Liver (tissue), 8 donors: ENCODE measurements at regions not wholly inside any gene's neighbourhood (a gene's known extent, or its start where the extent isn't known, plus 50 kb on each side); places are given as distances from the start of the nearest gene placed in this dataset.

ENCODE experiments used
- DNase-seq: peaks from one replicate; pipeline ENCODE4 v3.0.0-alpha.2; 2017; ENCODE audit warnings: low spot score
- H3K27ac ChIP-seq, 2 donors: one replicate each; pipeline ENCODE4 v1.7.0; 2013; ENCODE audit warnings: inconsistent platforms in 2 of 2, low read length in 2 of 2, control low read depth in 1 of 2, low read depth in 1 of 2, mild to moderate bottlenecking in 1 of 2
- H3K27me3 ChIP-seq, 4 donors: one replicate each; pipeline versions ENCODE4 v1.6.1 to v1.7.0; 2013; ENCODE audit warnings: low read length in 3 of 4, inconsistent platforms in 1 of 4, mild to moderate bottlenecking in 1 of 4, moderate library complexity in 1 of 4; ENCODE audit not compliant: control insufficient read depth in 4 of 4, insufficient read depth in 4 of 4
- H3K36me3 ChIP-seq, 4 donors: one replicate each; pipeline versions ENCODE4 v1.6.1 to v1.7.0; 2013; ENCODE audit warnings: low read length in 3 of 4, mild to moderate bottlenecking in 3 of 4, low read depth in 1 of 4, moderate library complexity in 1 of 4; ENCODE audit not compliant: control insufficient read depth in 4 of 4, insufficient read depth in 3 of 4
- H3K4me1 ChIP-seq, 4 donors: one replicate each; pipeline versions ENCODE4 v1.6.1 to v1.7.0; 2013; ENCODE audit warnings: low read length in 3 of 4, mild to moderate bottlenecking in 3 of 4, moderate library complexity in 1 of 4; ENCODE audit not compliant: control insufficient read depth in 4 of 4, insufficient read depth in 4 of 4
- H3K4me3 ChIP-seq, 3 donors: one replicate each; pipeline versions ENCODE4 v1.6.1 to v1.7.0; 2013; ENCODE audit warnings: low read length in 3 of 3, control low read depth in 1 of 3, low read depth in 1 of 3, mild to moderate bottlenecking in 1 of 3
- H3K9ac ChIP-seq, 2 donors: one replicate each; pipeline ENCODE4 v1.7.0; 2013; ENCODE audit warnings: low read length in 2 of 2, mild to moderate bottlenecking in 2 of 2, moderate library complexity in 2 of 2, control low read depth in 1 of 2, low read depth in 1 of 2
- H3K9me3 ChIP-seq, 4 donors: one replicate each; pipeline versions ENCODE4 v1.6.1 to v1.7.0; 2013; ENCODE audit warnings: low read length in 3 of 4; ENCODE audit not compliant: control insufficient read depth in 4 of 4
- ATF3 ChIP-seq: IDR thresholded peaks from 2 replicates; pipeline ENCODE4 v1.6.1; 2016; ENCODE audit warnings: antibody characterized with exemption
- CTCF ChIP-seq: fragments of 150-350 bp; IDR thresholded peaks from 2 replicates; pipeline ENCODE4 v1.5.1; 2017; ENCODE audit warnings: improper control_type of control experiment, low read depth, low read length; ENCODE audit not compliant: missing input control
- EGR1 ChIP-seq, 2 donors: IDR thresholded peaks; 2 replicates each; pipeline ENCODE4 v1.6.1; 2016 to 2018; ENCODE audit warnings: antibody characterized with exemption in 2 of 2, low read depth in 2 of 2
- FOXA1 ChIP-seq: IDR thresholded peaks from 2 replicates; pipeline ENCODE4 v1.6.1; 2016; ENCODE audit warnings: antibody characterized with exemption
- FOXA2 ChIP-seq: IDR thresholded peaks from 2 replicates; pipeline ENCODE4 v1.6.1; 2016; ENCODE audit warnings: antibody characterized with exemption
- GABPA ChIP-seq, 2 donors: IDR thresholded peaks in 1 of 2; conservative IDR thresholded peaks in 1 of 2; 2 replicates each; pipeline ENCODE4 v1.6.1; 2016; ENCODE audit warnings: antibody characterized with exemption in 2 of 2, mild to moderate bottlenecking in 1 of 2, moderate library complexity in 1 of 2
- HNF4A ChIP-seq, 2 donors: conservative IDR thresholded peaks; 2 replicates each; pipeline ENCODE4 v1.6.1; 2016; ENCODE audit warnings: antibody characterized with exemption in 2 of 2, mild to moderate bottlenecking in 2 of 2
- HNF4G ChIP-seq: IDR thresholded peaks from 2 replicates; pipeline ENCODE4 v1.6.1; 2016; ENCODE audit warnings: antibody characterized with exemption
- JUND ChIP-seq, 2 donors: IDR thresholded peaks; 2 replicates each; pipeline ENCODE4 v1.6.1; 2016; ENCODE audit warnings: antibody characterized with exemption in 2 of 2
- MAX ChIP-seq: IDR thresholded peaks from 2 replicates; pipeline ENCODE4 v1.6.1; 2016; ENCODE audit warnings: antibody characterized with exemption
- NR2F2 ChIP-seq: IDR thresholded peaks from 2 replicates; pipeline ENCODE4 v1.6.1; 2016; ENCODE audit warnings: antibody characterized with exemption
- RXRA ChIP-seq, 2 donors: IDR thresholded peaks; 2 replicates each; pipeline ENCODE4 v1.6.1; 2017 to 2018; ENCODE audit warnings: antibody characterized with exemption in 2 of 2, mild to moderate bottlenecking in 1 of 2
- SP1 ChIP-seq: IDR thresholded peaks from 2 replicates; pipeline ENCODE4 v1.6.1; 2018; ENCODE audit warnings: antibody characterized with exemption, mild to moderate bottlenecking
- TAF1 ChIP-seq: conservative IDR thresholded peaks from 2 replicates; pipeline ENCODE4 v1.6.1; 2016; ENCODE audit warnings: antibody characterized with exemption, mild to moderate bottlenecking
- YY1 ChIP-seq: IDR thresholded peaks from 2 replicates; pipeline ENCODE4 v1.6.1; 2016; ENCODE audit warnings: antibody characterized with exemption, mild to moderate bottlenecking
- WGBS: extraction: QIAGEN DNeasy Blood & Tissue Kit; methylation state at CpG from one replicate; pipeline ENCODE4 v1.1.7; 2013; 5-methylcytosine and 5-hydroxymethylcytosine counted together
- TF ChIP-seq, protein P1 (sequence below): IDR thresholded peaks from 2 replicates; pipeline ENCODE4 v1.6.1; 2016; ENCODE audit warnings: antibody characterized with exemption
- donor health status: healthy.
- donor health status: healthy.
- donor health status: healthy.
- donor health status: healthy.
- donor health status: healthy.

DNA sequence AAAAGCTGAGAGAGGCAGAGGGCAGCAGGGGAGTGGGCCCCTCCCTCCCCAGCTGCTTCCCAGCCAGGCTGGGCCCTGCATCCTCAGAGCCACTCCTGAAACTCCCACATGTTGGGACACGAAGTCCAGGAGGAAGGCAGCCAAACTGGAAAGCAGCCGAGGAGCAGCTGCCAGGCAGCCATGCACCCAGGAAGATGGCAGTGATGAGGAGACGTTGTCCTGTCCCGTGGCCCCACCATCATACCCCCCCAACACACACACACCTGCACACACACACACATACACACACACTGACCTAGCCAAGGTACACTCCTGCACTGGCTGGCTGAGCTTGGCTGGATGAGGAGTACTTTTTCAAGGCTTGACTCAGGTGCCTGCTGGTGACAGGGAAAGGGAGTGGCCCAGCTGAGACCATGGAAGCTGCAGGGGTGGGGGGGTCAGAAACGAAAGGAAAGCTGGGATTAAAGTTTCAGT, 106.0 kb downstream of the CYP26B1 start:
- TF ChIP-seq GABPA (IDR thresholded peaks at IDR 0.05 in 1 of 2, conservative IDR thresholded peaks at IDR 0.05 in 1 of 2) (no peak), YY1 (no peak), HNF4G (no peak), NR2F2 (no peak), MAX (no peak), SP1 (no peak), FOXA1 (no peak), FOXA2 (no peak), EGR1 (IDR thresholded peaks at IDR 0.05; ENCODE audit: low read depth in 2 of 2) (no peak), TAF1 (no peak), RXRA (IDR thresholded peaks at IDR 0.05) (no peak), ATF3 (no peak)
- DNase-seq, result no peak
- WGBS, result 46% methylated on average over 5 of the region's 5 CpGs

DNA sequence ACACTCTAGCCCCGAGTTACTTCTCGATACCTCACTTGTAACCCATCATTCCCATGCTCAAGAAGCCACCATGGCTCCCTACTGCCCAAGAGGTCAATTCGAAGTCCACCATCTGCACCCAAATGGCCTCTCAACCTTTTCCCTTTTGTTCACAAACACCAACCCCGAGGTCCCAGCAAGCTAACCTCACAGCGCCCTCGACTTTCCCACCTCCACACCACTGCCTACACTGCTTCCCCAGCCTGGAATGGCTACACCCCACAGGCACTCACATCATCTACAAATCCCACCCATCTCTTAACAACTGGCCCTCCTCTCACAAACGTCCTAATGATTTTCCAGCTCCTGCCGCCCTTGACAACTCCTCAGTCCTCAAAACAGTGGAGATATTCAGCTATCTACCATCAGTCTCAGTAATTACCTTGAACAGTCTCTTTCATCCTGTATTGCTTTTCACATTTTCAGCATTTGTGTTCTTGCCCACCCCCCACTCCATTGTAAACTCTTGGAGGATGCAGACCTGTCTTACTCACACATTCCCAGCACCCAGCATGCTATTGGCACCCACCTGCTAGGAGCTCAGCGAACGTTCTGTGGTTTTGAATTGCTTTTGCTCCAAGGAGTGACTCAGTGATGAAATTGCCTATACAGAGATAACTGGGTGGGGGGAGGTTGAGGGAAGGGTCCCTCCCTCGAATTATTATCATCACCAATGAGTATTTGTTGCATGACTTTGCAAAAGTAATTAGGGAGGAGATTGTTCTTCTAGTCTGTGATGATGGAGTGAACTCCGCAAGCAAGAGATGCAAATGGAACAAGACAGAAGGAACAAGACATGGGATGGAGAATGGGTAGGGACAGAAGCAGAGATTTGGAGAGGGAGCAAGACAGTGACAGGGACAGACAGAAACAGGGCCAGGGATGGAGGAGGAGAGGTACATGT, 106.8 kb downstream of the CYP26B1 start:
- H3K27ac ChIP-seq, result no peak overlapping the region
- no peaks in the 10 kb centered on the region for H3K36me3 ChIP-seq
- no peak for DNase-seq
- no peak for TF ChIP-seq ATF3
- TF ChIP-seq JUND (IDR thresholded peaks at IDR 0.05), result no peak
- no peak for TF ChIP-seq YY1
- TF ChIP-seq, protein P1, sequence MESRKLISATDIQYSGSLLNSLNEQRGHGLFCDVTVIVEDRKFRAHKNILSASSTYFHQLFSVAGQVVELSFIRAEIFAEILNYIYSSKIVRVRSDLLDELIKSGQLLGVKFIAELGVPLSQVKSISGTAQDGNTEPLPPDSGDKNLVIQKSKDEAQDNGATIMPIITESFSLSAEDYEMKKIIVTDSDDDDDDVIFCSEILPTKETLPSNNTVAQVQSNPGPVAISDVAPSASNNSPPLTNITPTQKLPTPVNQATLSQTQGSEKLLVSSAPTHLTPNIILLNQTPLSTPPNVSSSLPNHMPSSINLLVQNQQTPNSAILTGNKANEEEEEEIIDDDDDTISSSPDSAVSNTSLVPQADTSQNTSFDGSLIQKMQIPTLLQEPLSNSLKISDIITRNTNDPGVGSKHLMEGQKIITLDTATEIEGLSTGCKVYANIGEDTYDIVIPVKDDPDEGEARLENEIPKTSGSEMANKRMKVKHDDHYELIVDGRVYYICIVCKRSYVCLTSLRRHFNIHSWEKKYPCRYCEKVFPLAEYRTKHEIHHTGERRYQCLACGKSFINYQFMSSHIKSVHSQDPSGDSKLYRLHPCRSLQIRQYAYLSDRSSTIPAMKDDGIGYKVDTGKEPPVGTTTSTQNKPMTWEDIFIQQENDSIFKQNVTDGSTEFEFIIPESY, result no peak
- no peak for TF ChIP-seq FOXA2
- no peak for TF ChIP-seq GABPA (IDR thresholded peaks at IDR 0.05 in 1 of 2, conservative IDR thresholded peaks at IDR 0.05 in 1 of 2)
- TF ChIP-seq SP1, result no peak
- no peak for TF ChIP-seq MAX
- no peak for TF ChIP-seq FOXA1
- TF ChIP-seq CTCF, result no peak
- no peak for TF ChIP-seq HNF4A (conservative IDR thresholded peaks at IDR 0.05)
- TF ChIP-seq EGR1 (IDR thresholded peaks at IDR 0.05; ENCODE audit: low read depth in 2 of 2), result no peak
- no peak for TF ChIP-seq HNF4G
- no peaks in the 10 kb centered on the region for H3K27me3 ChIP-seq
- no peak overlapping the region for H3K4me3 ChIP-seq
- H3K9me3 ChIP-seq, result peaks cover 0 to 12% (median 6%) of the 10 kb centered on the region in 4 donors
- H3K4me1 ChIP-seq, result no peaks in the 10 kb centered on the region
- WGBS, result 69% methylated on average over 12 of the region's 12 CpGs
- no peak overlapping the region for H3K9ac ChIP-seq

More for the DNA sequence above, 106.0 kb downstream of the CYP26B1 start:
- peaks cover 0 to 12% (median 6%) of the 10 kb centered on the region in 4 donors for H3K9me3 ChIP-seq
- no peak overlapping the region for H3K4me3 ChIP-seq
- no peaks in the 10 kb centered on the region for H3K27me3 ChIP-seq
- H3K27ac ChIP-seq, result no peak overlapping the region
- no peaks in the 10 kb centered on the region for H3K4me1 ChIP-seq
- H3K36me3 ChIP-seq, result no peaks in the 10 kb centered on the region
- H3K9ac ChIP-seq, result no peak overlapping the region
